Globus pallidus (tissue), 1 donor: ENCODE measurements at regions not wholly inside any gene's neighbourhood (a gene's known extent, or its start where the extent isn't known, plus 50 kb on each side); places are given as distances from the start of the nearest gene placed in this dataset.
"Not testable (repeated sequence)": the region's sequence is repeated elsewhere in the genome, so short reads cannot be mapped to it uniquely, and the experiment has no call there.

ENCODE experiments used
- DNase-seq: peaks from one replicate; pipeline ENCODE4 v3.0.0-alpha.2; 2015; ENCODE audit warnings: low spot score

GRCh38 chr17:20387549-20387948 lies 79.8 kb downstream of the LGALS9B start:
- not testable (repeated sequence) for DNase-seq

- peak; percentile 18 for DNase-seq
These were observed 85.7 kb downstream of the LGALS9B start for GRCh38 chr17:20381358-20382300.

GRCh38 chr17:20380625-20381024 lies 86.7 kb downstream of the LGALS9B start:
- not testable (repeated sequence) for DNase-seq

- DNase-seq: not testable (repeated sequence)
These were observed 88.1 kb downstream of the LGALS9B start for GRCh38 chr17:20379251-20379650.

- peak; percentile 0 for DNase-seq
These were observed 90.7 kb downstream of the LGALS9B start for GRCh38 chr17:20376642-20377041.

GRCh38 chr17:20375745-20376144 lies 91.6 kb downstream of the LGALS9B start:
- DNase-seq: not testable (repeated sequence)
